PFSK-1 (cell line): ENCODE measurements at regions not wholly inside any gene's neighbourhood (a gene's known extent, or its start where the extent isn't known, plus 50 kb on each side); places are given as distances from the start of the nearest gene placed in this dataset.

ENCODE experiments used
- FOXP2 ChIP-seq: optimal IDR thresholded peaks from 2 replicates; pipeline ENCODE3; 2011; ENCODE audit warnings: borderline replicate concordance, control low read depth, inconsistent platforms; ENCODE audit not compliant: insufficient read depth; ENCODE audit errors: extremely low read length, extremely low read depth
- POLR2AphosphoS5 ChIP-seq: IDR thresholded peaks from 2 replicates; pipeline ENCODE4 v1.6.1; 2012; ENCODE audit warnings: low read depth, mild to moderate bottlenecking, control low read depth, low read length, moderate library complexity
- REST ChIP-seq, 2 experiments: IDR thresholded peaks; 2 replicates each; pipeline versions ENCODE4 v1.6.1 to v1.8.0; 2011 to 2012; ENCODE audit warnings: low read depth in 2 of 2, low read length in 2 of 2, control low read depth in 1 of 2, inconsistent platforms in 1 of 2, mild to moderate bottlenecking in 1 of 2, moderate library complexity in 1 of 2; ENCODE audit not compliant: insufficient read depth in 1 of 2
- SIN3A ChIP-seq: IDR thresholded peaks from 2 replicates; pipeline ENCODE4 v1.6.1; 2012; ENCODE audit warnings: mild to moderate bottlenecking, low read length, moderate library complexity, borderline replicate concordance; ENCODE audit not compliant: insufficient read depth
- TAF1 ChIP-seq: IDR thresholded peaks from 2 replicates; pipeline ENCODE4 v1.6.1; 2012; ENCODE audit warnings: low read length, control low read depth, borderline replicate concordance; ENCODE audit not compliant: insufficient read depth

GRCh38 chr20:62581806-62582205 is 60.5 kb upstream of the SLCO4A1 start:
- TF ChIP-seq TAF1 = no peak

GRCh38 chr20:62583424-62583920 is 58.8 kb upstream of the SLCO4A1 start:
- TF ChIP-seq TAF1 = no peak
- no peak for TF ChIP-seq SIN3A
- TF ChIP-seq FOXP2 = no peak
- no peak for TF ChIP-seq REST (IDR thresholded peaks at IDR 0.05; ENCODE audit: insufficient read depth in 1 of 2, low read depth in 2 of 2, low read length in 2 of 2)
- no peak for TF ChIP-seq POLR2AphosphoS5

- no peak for TF ChIP-seq SIN3A
- TF ChIP-seq REST (IDR thresholded peaks at IDR 0.05; ENCODE audit: insufficient read depth in 1 of 2, low read depth in 2 of 2, low read length in 2 of 2) = no peak
Observed at GRCh38 chr20:62584671-62585460, 57.4 kb upstream of the SLCO4A1 start.

GRCh38 chr20:62585461-62585970 is 56.8 kb upstream of the SLCO4A1 start:
- TF ChIP-seq FOXP2 = no peak
- TF ChIP-seq REST (IDR thresholded peaks at IDR 0.05; ENCODE audit: insufficient read depth in 1 of 2, low read depth in 2 of 2, low read length in 2 of 2) = no peak
- no peak for TF ChIP-seq POLR2AphosphoS5

- TF ChIP-seq TAF1 (no peak), POLR2AphosphoS5 (no peak), REST (IDR thresholded peaks at IDR 0.05; ENCODE audit: insufficient read depth in 1 of 2, low read depth in 2 of 2, low read length in 2 of 2) (no peak), SIN3A (no peak), FOXP2 (no peak)
Observed at GRCh38 chr20:62586799-62587198, 55.5 kb upstream of the SLCO4A1 start.
